DMS 273 treated with DMSO at 0.1 percent for 48 hours (cell line): ENCODE measurements at regions not wholly inside any gene's neighbourhood (a gene's known extent, or its start where the extent isn't known, plus 50 kb on each side); places are given as distances from the start of the nearest gene placed in this dataset.
"Not testable (repeated sequence)": the region's sequence is repeated elsewhere in the genome, so short reads cannot be mapped to it uniquely, and the experiment has no call there.

Experiments used
- DNase-seq: peaks from one replicate; lab custom pipeline; 2025; lab: John Stamatoyannopoulos, UW

GRCh38 chr22:48082284-48082683 is 1319.8 kb downstream of the TBC1D22A start:
- DNase-seq, result no peak

GRCh38 chr22:48081281-48081680 is 1318.8 kb downstream of the TBC1D22A start:
- no peak for DNase-seq

- DNase-seq, result no peak
These were observed 1318.1 kb downstream of the TBC1D22A start for GRCh38 chr22:48080316-48081165.

- DNase-seq, result no peak
These were observed 1317.2 kb downstream of the TBC1D22A start for GRCh38 chr22:48079505-48080290.

GRCh38 chr22:48078825-48079224 is 1316.4 kb downstream of the TBC1D22A start:
- DNase-seq, result no peak

- no peak for DNase-seq
These were observed 1315.2 kb downstream of the TBC1D22A start for GRCh38 chr22:48077699-48078098.

GRCh38 chr22:48076008-48076407 is 1313.6 kb downstream of the TBC1D22A start:
- no peak for DNase-seq

- no peak for DNase-seq
These were observed 1313.2 kb downstream of the TBC1D22A start for GRCh38 chr22:48075604-48076003.

GRCh38 chr22:48072777-48073176 is 1310.3 kb downstream of the TBC1D22A start:
- DNase-seq, result no peak

GRCh38 chr22:48071828-48072227 is 1309.4 kb downstream of the TBC1D22A start:
- no peak for DNase-seq

- no peak for DNase-seq
These were observed 1308.9 kb downstream of the TBC1D22A start for GRCh38 chr22:48071305-48071704.

- no peak for DNase-seq
These were observed 1308.3 kb downstream of the TBC1D22A start for GRCh38 chr22:48070760-48071159.

- no peak for DNase-seq
These were observed 1307.6 kb downstream of the TBC1D22A start for GRCh38 chr22:48070083-48070482.

GRCh38 chr22:48069256-48069655 is 1306.8 kb downstream of the TBC1D22A start:
- no peak for DNase-seq

GRCh38 chr22:48068323-48068885 is 1306.0 kb downstream of the TBC1D22A start:
- no peak for DNase-seq

GRCh38 chr22:48065892-48066291 is 1303.4 kb downstream of the TBC1D22A start:
- DNase-seq, result no peak

- no peak for DNase-seq
These were observed 1299.3 kb downstream of the TBC1D22A start for GRCh38 chr22:48061726-48062125.

- DNase-seq, result no peak
These were observed 1297.8 kb downstream of the TBC1D22A start for GRCh38 chr22:48060266-48060665.

- not testable (repeated sequence) for DNase-seq
These were observed 1297.1 kb downstream of the TBC1D22A start for GRCh38 chr22:48059521-48059920.

GRCh38 chr22:48057116-48057835 is 1294.8 kb downstream of the TBC1D22A start:
- no peak for DNase-seq

GRCh38 chr22:48055827-48056226 is 1293.4 kb downstream of the TBC1D22A start:
- DNase-seq, result no peak

- no peak for DNase-seq
These were observed 1292.7 kb downstream of the TBC1D22A start for GRCh38 chr22:48055185-48055584.
